Kidney (tissue), 13 donors: ENCODE measurements at regions not wholly inside any gene's neighbourhood (a gene's known extent, or its start where the extent isn't known, plus 50 kb on each side); places are given as distances from the start of the nearest gene placed in this dataset.

Experiments
- DNase-seq, 5 donors: peaks; one replicate each; pipeline ENCODE4 v3.0.0-alpha.2; 2013 to 2020
- FAIRE-seq: peaks from 2 replicates; lab custom pipeline; 2012; peaks lifted over from hg19 to GRCh38; lab: Jason Lieb, UNC
- H3K27ac ChIP-seq, 2 donors: one replicate each; pipeline ENCODE4 v1.7.0; 2013; ENCODE audit warnings: low read depth in 2 of 2, low read length in 2 of 2, inconsistent platforms in 1 of 2
- H3K27me3 ChIP-seq: one replicate; pipeline ENCODE4 v1.7.1; 2013; ENCODE audit warnings: low read length, inconsistent platforms; ENCODE audit not compliant: control insufficient read depth, insufficient read depth
- H3K36me3 ChIP-seq, 3 donors: one replicate each; pipeline versions ENCODE4 v1.7.0 to v1.7.1; 2013; ENCODE audit warnings: low read length in 3 of 3, control low read depth in 1 of 3, inconsistent platforms in 1 of 3; ENCODE audit not compliant: insufficient read depth in 3 of 3, control insufficient read depth in 2 of 3
- H3K4me1 ChIP-seq, 3 donors: one replicate each; pipeline versions ENCODE4 v1.7.0 to v1.7.1; 2013; ENCODE audit warnings: low read length in 3 of 3, inconsistent platforms in 1 of 3, low read depth in 1 of 3; ENCODE audit not compliant: control insufficient read depth in 2 of 3, insufficient read depth in 2 of 3
- H3K4me3 ChIP-seq, 3 donors: one replicate each; pipeline versions ENCODE4 v1.7.0 to v1.8.1; 2013; ENCODE audit warnings: low read length in 3 of 3, control low read depth in 1 of 3, inconsistent platforms in 1 of 3
- H3K9ac ChIP-seq, 3 donors: one replicate each; pipeline versions ENCODE4 v1.7.0 to v1.7.1; 2013; ENCODE audit warnings: low read length in 3 of 3, control low read depth in 1 of 3, inconsistent platforms in 1 of 3
- H3K9me3 ChIP-seq, 3 donors: one replicate each; pipeline versions ENCODE4 v1.7.0 to v1.7.1; 2013; ENCODE audit warnings: low read length in 3 of 3, control low read depth in 1 of 3, inconsistent platforms in 1 of 3; ENCODE audit not compliant: control insufficient read depth in 2 of 3, insufficient read depth in 1 of 3
- CTCF ChIP-seq: IDR thresholded peaks from 3 replicates; pipeline ENCODE4 v1.5.1; 2012; ENCODE audit warnings: mild to moderate bottlenecking, moderate library complexity, borderline replicate concordance; ENCODE audit not compliant: insufficient read depth; ENCODE audit errors: extremely low read depth
- intact Hi-C: fragments of 100-400 bp; cut with DNase I; formaldehyde crosslinking; loops from one replicate; pipeline ENCODE4 v1.11.1; 2022
- donor health status: control.
- donor health status: control.
- donor health status: control.
- donor health status: control.
- donor health status: control.
- donor health status: DM: yes; HTN: yes; CAD: no.
- donor health status: Normal renal cell carcinoma (clear cell type).

- Histone ChIP-seq H3K27ac (no peak overlapping the region), H3K9ac (no peak overlapping the region), H3K27me3 (no peaks in the 10 kb centered on the region), H3K4me1 (no peaks in the 10 kb centered on the region), H3K4me3 (no peak overlapping the region), H3K36me3 (no peaks in the 10 kb centered on the region), H3K9me3 (no peaks in the 10 kb centered on the region)
- TF ChIP-seq CTCF: no peak
- no peak for DNase-seq
- intact Hi-C loops: no loop called here
- no peak for FAIRE-seq
Observed at GRCh38 chr7:36091874-36092176, 61.2 kb upstream of the EEPD1 start.

- TF ChIP-seq CTCF: no peak
- no peak for FAIRE-seq
Observed at GRCh38 chr7:36092221-36092771, 60.8 kb upstream of the EEPD1 start.

GRCh38 chr7:36096460-36097095 is 56.5 kb upstream of the EEPD1 start:
- intact Hi-C loops: no loop called here

More at GRCh38 chr7:36092221-36092771, 60.8 kb upstream of the EEPD1 start:
- no peaks in the 10 kb centered on the region for H3K9me3 ChIP-seq
- H3K4me1 ChIP-seq: no peaks in the 10 kb centered on the region
- no peaks in the 10 kb centered on the region for H3K36me3 ChIP-seq
- DNase-seq: no peak
- intact Hi-C loops: no loop called here
- H3K27ac ChIP-seq: no peak overlapping the region
- H3K4me3 ChIP-seq: no peak overlapping the region
- no peaks in the 10 kb centered on the region for H3K27me3 ChIP-seq
- no peak overlapping the region for H3K9ac ChIP-seq

More at GRCh38 chr7:36096460-36097095, 56.5 kb upstream of the EEPD1 start:
- FAIRE-seq (no peak), DNase-seq (no peak)
- no peaks in the 10 kb centered on the region for H3K9me3 ChIP-seq
- no peak overlapping the region for H3K9ac ChIP-seq
- H3K4me1 ChIP-seq: no peaks in the 10 kb centered on the region
- no peak overlapping the region for H3K4me3 ChIP-seq
- H3K36me3 ChIP-seq: no peaks in the 10 kb centered on the region
- H3K27me3 ChIP-seq: no peaks in the 10 kb centered on the region
- H3K27ac ChIP-seq: no peak overlapping the region
- no peak for TF ChIP-seq CTCF
